H9 (cell line): ENCODE measurements at regions not wholly inside any gene's neighbourhood (a gene's known extent, or its start where the extent isn't known, plus 50 kb on each side); places are given as distances from the start of the nearest gene placed in this dataset.

Source experiments
- DNase-seq: peaks from one replicate; pipeline ENCODE4 v3.0.0-alpha.2; 2017
- H2AFZ ChIP-seq: one replicate; pipeline ENCODE4 v1.6.1; 2013; ENCODE audit warnings: mild to moderate bottlenecking, low read length, control low read depth, moderate library complexity
- H2AK5ac ChIP-seq: 2 replicates; pipeline ENCODE4 v1.6.1; 2013; ENCODE audit warnings: low read length, control low read depth, mixed read lengths; ENCODE audit not compliant: insufficient read length
- H2BK120ac ChIP-seq: one replicate; pipeline ENCODE4 v1.6.1; 2013; ENCODE audit warnings: low read depth, mild to moderate bottlenecking, low read length, control low read depth, inconsistent platforms; ENCODE audit not compliant: poor library complexity, severe bottlenecking
- H2BK12ac ChIP-seq: 2 replicates; pipeline ENCODE4 v1.6.1; 2013; ENCODE audit warnings: low read length, control low read depth, mixed read lengths, low read depth; ENCODE audit not compliant: insufficient read length
- H2BK15ac ChIP-seq: 2 replicates; pipeline ENCODE4 v1.6.1; 2013; ENCODE audit warnings: low read depth, low read length, control low read depth
- H2BK20ac ChIP-seq: one replicate; pipeline ENCODE4 v1.6.1; 2013; ENCODE audit warnings: low read depth, mild to moderate bottlenecking, low read length, control low read depth, inconsistent platforms; ENCODE audit not compliant: poor library complexity, severe bottlenecking
- H2BK5ac ChIP-seq: 2 replicates; pipeline ENCODE4 v1.6.1; 2013; ENCODE audit warnings: low read length, control low read depth, mixed read lengths; ENCODE audit not compliant: insufficient read length
- H3K14ac ChIP-seq: 2 replicates; pipeline ENCODE4 v1.6.1; 2013; ENCODE audit warnings: low read length, control low read depth; ENCODE audit not compliant: insufficient read depth
- H3K18ac ChIP-seq: 2 replicates; pipeline ENCODE4 v1.6.1; 2013; ENCODE audit warnings: low read depth, mild to moderate bottlenecking, mixed read lengths, low read length, control low read depth; ENCODE audit not compliant: insufficient read length
- H3K23ac ChIP-seq: 2 replicates; pipeline ENCODE4 v1.6.1; 2013; ENCODE audit warnings: low read length, control low read depth, mixed read lengths, low read depth; ENCODE audit not compliant: insufficient read length
- H3K23me2 ChIP-seq: 2 replicates; pipeline ENCODE4 v1.6.1; 2013; ENCODE audit warnings: low read depth, mild to moderate bottlenecking, mixed read lengths, low read length, control low read depth; ENCODE audit not compliant: insufficient read length, poor library complexity, severe bottlenecking
- H3K27ac ChIP-seq: 2 replicates; pipeline ENCODE4 v1.5.1; 2013; ENCODE audit warnings: low read length, control low read depth, mixed read lengths, low read depth; ENCODE audit not compliant: insufficient read length
- H3K27me3 ChIP-seq: 2 replicates; pipeline ENCODE4 v1.6.1; 2013; ENCODE audit warnings: low read length, control low read depth, inconsistent platforms; ENCODE audit not compliant: insufficient read depth
- H3K4ac ChIP-seq: 2 replicates; pipeline ENCODE4 v1.6.1; 2013; ENCODE audit warnings: low read depth, mild to moderate bottlenecking, control low read depth, inconsistent platforms, low read length, moderate library complexity
- H3K4me1 ChIP-seq: 2 replicates; pipeline ENCODE4 v1.6.1; 2013; ENCODE audit warnings: low read length, control low read depth, inconsistent platforms; ENCODE audit not compliant: insufficient read depth
- H3K4me2 ChIP-seq: 2 replicates; pipeline ENCODE4 v1.6.1; 2013; ENCODE audit warnings: low read length, control low read depth, mixed read lengths; ENCODE audit not compliant: insufficient read length, insufficient read depth
- H3K56ac ChIP-seq: 2 replicates; pipeline ENCODE4 v1.6.1; 2013; ENCODE audit warnings: low read depth, mild to moderate bottlenecking, mixed read lengths, low read length, control low read depth; ENCODE audit not compliant: insufficient read length
- H3K79me1 ChIP-seq: 2 replicates; pipeline ENCODE4 v1.6.1; 2013; ENCODE audit warnings: low read depth, mild to moderate bottlenecking, moderate library complexity, low read length, control low read depth, inconsistent platforms; ENCODE audit not compliant: insufficient read depth, poor library complexity, severe bottlenecking
- H3K79me2 ChIP-seq: 2 replicates; pipeline ENCODE4 v1.6.1; 2013; ENCODE audit warnings: low read length, control low read depth, inconsistent platforms; ENCODE audit not compliant: insufficient read depth
- H3K9ac ChIP-seq: 2 replicates; pipeline ENCODE4 v1.6.1; 2013; ENCODE audit warnings: low read length, control low read depth, mixed read lengths; ENCODE audit not compliant: insufficient read length; ENCODE audit errors: extremely low read depth
- H3K9me3 ChIP-seq: one replicate; pipeline ENCODE4 v1.6.1; 2013; ENCODE audit warnings: low read depth, low read length, inconsistent platforms; ENCODE audit not compliant: control insufficient read depth
- H3T11ph ChIP-seq: one replicate; pipeline ENCODE4 v1.6.1; 2013; ENCODE audit warnings: mild to moderate bottlenecking, low read length, control low read depth, inconsistent platforms
- H4K20me1 ChIP-seq: one replicate; pipeline ENCODE4 v1.6.1; 2013; ENCODE audit not compliant: control insufficient read depth, insufficient read length, insufficient read depth
- H4K5ac ChIP-seq: 2 replicates; pipeline ENCODE4 v1.6.1; 2013; ENCODE audit warnings: low read depth, mild to moderate bottlenecking, mixed read lengths, low read length, control low read depth; ENCODE audit not compliant: insufficient read length
- H4K8ac ChIP-seq: replicated peaks from 2 replicates; pipeline ENCODE4 v1.6.1; 2013; ENCODE audit warnings: low read length, control low read depth, mixed read lengths, low read depth; ENCODE audit not compliant: insufficient read length
- H4K91ac ChIP-seq: 2 replicates; pipeline ENCODE4 v1.6.1; 2013; ENCODE audit warnings: low read depth, mild to moderate bottlenecking, moderate library complexity, mixed read lengths, low read length, control low read depth; ENCODE audit not compliant: insufficient read length
- H3K27ac Mint-ChIP-seq, 3 experiments: 2 replicates in 2 of 3; 3 replicates in 1 of 3; pipeline ENCODE4 v1.8.0; 2020 to 2021; ENCODE audit warnings: mixed read lengths in 3 of 3, mild to moderate bottlenecking in 1 of 3, moderate library complexity in 1 of 3
- H3K27me3 Mint-ChIP-seq: 2 replicates; pipeline ENCODE4 v1.8.0; 2021; ENCODE audit warnings: low read depth, mild to moderate bottlenecking, moderate library complexity, mixed read lengths
- H3K36me3 Mint-ChIP-seq, 3 experiments: 2 replicates in 2 of 3; 3 replicates in 1 of 3; pipeline ENCODE4 v1.8.0; 2020 to 2021; ENCODE audit warnings: low read depth in 3 of 3, mixed read lengths in 3 of 3; ENCODE audit not compliant: insufficient read depth in 1 of 3
- H3K4me1 Mint-ChIP-seq, 2 experiments: 2 replicates each; pipeline ENCODE4 v1.8.0; 2020; ENCODE audit warnings: mixed read lengths in 2 of 2
- H3K4me3 Mint-ChIP-seq, 2 experiments: 2 replicates in 1 of 2; 3 replicates in 1 of 2; pipeline ENCODE4 v1.8.0; 2020 to 2021; ENCODE audit warnings: mild to moderate bottlenecking in 2 of 2, mixed read lengths in 2 of 2, moderate library complexity in 1 of 2
- H3K9me3 Mint-ChIP-seq, 2 experiments: 2 replicates in 1 of 2; 3 replicates in 1 of 2; pipeline ENCODE4 v1.8.0; 2020; ENCODE audit warnings: mild to moderate bottlenecking in 2 of 2, mixed read lengths in 2 of 2, moderate library complexity in 1 of 2
- CTCF ChIP-seq: fragments of 200-600 bp; sonication (generic); conservative IDR thresholded peaks from 3 replicates; pipeline ENCODE4 v1.8.0; 2021; ENCODE audit warnings: antibody characterized with exemption, mild to moderate bottlenecking
- WGBS: extraction: QIAGEN DNeasy Blood & Tissue Kit; methylation state at CpG from one replicate; pipeline ENCODE4 v1.1.7; 2013; ENCODE audit warnings: missing lambda C conversion rate, low lambda C conversion rate, mixed read lengths; ENCODE audit not compliant: insufficient read length; ENCODE audit errors: extremely low coverage; 5-methylcytosine and 5-hydroxymethylcytosine counted together

- no peaks in the 10 kb centered on the region for H3K27me3 ChIP-seq
- H4K5ac ChIP-seq = no peak overlapping the region
- H2BK15ac ChIP-seq = no peak overlapping the region
- Mint-ChIP-seq H3K4me3 (no peak overlapping the region), H3K9me3 (no peaks in the 10 kb centered on the region), H3K27me3 (peaks cover 2% of the 10 kb centered on the region; the same call in 1 of the 2 replicates), H3K36me3 (no peaks in the 10 kb centered on the region), H3K27ac (no peak overlapping the region), H3K4me1 (no peaks in the 10 kb centered on the region)
- no peak overlapping the region for H2AFZ ChIP-seq
- H3K14ac ChIP-seq = no peak overlapping the region
- DNase-seq = no peak
- H3K9me3 ChIP-seq = no peaks in the 10 kb centered on the region
- no peak overlapping the region for H2BK20ac ChIP-seq
- no peak overlapping the region for H3K4ac ChIP-seq
- no peaks in the 10 kb centered on the region for H3K79me1 ChIP-seq
- H3T11ph ChIP-seq = no peak overlapping the region
- no peak overlapping the region for H3K4me2 ChIP-seq
- H2BK12ac ChIP-seq = no peak overlapping the region
- H2BK120ac ChIP-seq = no peak overlapping the region
- no peaks in the 10 kb centered on the region for H3K23me2 ChIP-seq
- H3K4me1 ChIP-seq = no peaks in the 10 kb centered on the region
- H4K20me1 ChIP-seq = no peaks in the 10 kb centered on the region
- H4K91ac ChIP-seq = no peak overlapping the region
- no peak overlapping the region for H3K9ac ChIP-seq
- no peak overlapping the region for H2AK5ac ChIP-seq
- TF ChIP-seq CTCF = no peak
- no peak overlapping the region for H4K8ac ChIP-seq
- no peak overlapping the region for H2BK5ac ChIP-seq
- H3K79me2 ChIP-seq = no peaks in the 10 kb centered on the region
- no CpG with 5 or more reads among the region's 3 CpGs for whole genome bisulfite sequencing
- H3K27ac ChIP-seq = no peak overlapping the region
- no peak overlapping the region for H3K56ac ChIP-seq
- no peak overlapping the region for H3K23ac ChIP-seq
- no peak overlapping the region for H3K18ac ChIP-seq
Observed at GRCh38 chr7:93006480-93007095, 111.2 kb downstream of the SAMD9 start.
